ENCODE measurements at regions not wholly inside any gene's neighbourhood (a gene's known extent, or its start where the extent isn't known, plus 50 kb on each side); places are given as distances from the start of the nearest gene placed in this dataset.

DNA sequence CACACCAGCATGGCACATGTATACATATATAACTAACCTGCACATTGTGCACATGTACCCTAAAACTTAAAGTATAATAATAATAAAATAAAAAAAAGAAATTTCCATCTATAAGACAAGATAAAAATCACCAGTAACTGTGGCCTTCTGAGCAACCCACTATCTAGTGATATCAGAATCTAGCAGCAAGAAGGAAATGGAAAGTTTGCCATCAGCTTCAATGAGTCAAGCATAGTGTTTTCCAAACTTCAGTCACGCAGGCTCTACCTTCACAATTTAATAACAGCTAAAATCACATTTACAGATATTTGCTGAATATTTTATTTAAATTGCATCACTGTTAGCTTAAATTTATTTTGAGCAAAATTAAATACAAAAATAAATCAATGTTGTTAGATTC lies 345.3 kb upstream of the CD180 start:
- Histone ChIP-seq H3K27ac (ENCODE audit: low read depth) (no peak overlapping the region), H3K4me3 (ENCODE audit: low read depth, low read length) (no peak overlapping the region), H3K36me3 (ENCODE audit: insufficient read depth) (no peaks in the 10 kb centered on the region), H3K4me1 (ENCODE audit: insufficient read depth) (peaks cover 1% of the 10 kb centered on the region)
- DNase-seq (ENCODE audit: extremely low spot score), result no peak
- WGBS, result 91% methylated on average over 1 of the region's 1 CpG

- WGBS, result 52% methylated on average over 2 of the region's 2 CpGs
- H3K4me1 ChIP-seq (ENCODE audit: insufficient read depth), result peaks cover 1% of the 10 kb centered on the region
- no peak overlapping the region for H3K4me3 ChIP-seq (ENCODE audit: low read depth, low read length)
- no peak overlapping the region for H3K27ac ChIP-seq (ENCODE audit: low read depth)
- DNase-seq (ENCODE audit: extremely low spot score), result no peak
- H3K36me3 ChIP-seq (ENCODE audit: insufficient read depth), result no peaks in the 10 kb centered on the region
These were observed 342.4 kb upstream of the CD180 start for GRCh38 chr5:67538855-67539506.

DNA sequence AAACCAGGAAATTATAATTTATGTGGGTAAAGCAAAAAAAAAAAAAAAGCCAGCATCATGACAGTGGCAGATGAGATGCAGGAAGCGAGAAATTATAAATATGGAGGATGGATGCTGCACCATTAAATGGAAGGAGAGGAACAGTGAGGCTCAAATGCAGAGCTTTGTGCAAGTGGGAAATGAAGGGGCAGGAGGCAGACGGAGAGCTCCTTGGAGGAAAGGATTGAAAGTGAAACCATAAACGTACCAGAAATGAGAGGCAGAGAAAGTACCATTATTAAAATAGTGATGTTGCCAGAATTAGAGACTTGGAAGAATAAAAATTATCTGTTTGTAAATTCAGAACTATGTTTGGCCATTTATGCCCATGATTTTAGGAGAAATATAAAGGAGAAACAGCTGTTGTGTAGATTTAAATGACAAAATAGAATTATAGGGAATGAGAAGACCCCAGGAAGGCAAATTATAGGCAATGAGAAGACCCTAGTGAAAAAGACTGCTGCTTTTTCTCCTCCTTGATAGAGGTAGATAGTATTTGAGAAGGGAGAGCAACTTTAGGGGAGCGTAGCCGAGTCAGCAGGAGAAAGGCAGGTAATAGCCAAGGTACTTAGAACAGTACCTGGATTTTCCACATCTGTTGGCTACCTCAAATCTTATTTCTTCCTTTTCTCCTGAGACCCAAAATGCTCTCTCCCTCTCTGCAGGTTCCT lies 341.0 kb upstream of the CD180 start:
- H3K4me1 ChIP-seq (ENCODE audit: insufficient read depth), result peaks cover 1% of the 10 kb centered on the region
- H3K36me3 ChIP-seq (ENCODE audit: insufficient read depth), result no peaks in the 10 kb centered on the region
- WGBS, result 54% methylated on average over 5 of the region's 5 CpGs
- peak overlapping the region; percentile 30 for H3K27ac ChIP-seq (ENCODE audit: low read depth)
- no peak overlapping the region for H3K4me3 ChIP-seq (ENCODE audit: low read depth, low read length)
- DNase-seq (ENCODE audit: extremely low spot score), result no peak

DNA sequence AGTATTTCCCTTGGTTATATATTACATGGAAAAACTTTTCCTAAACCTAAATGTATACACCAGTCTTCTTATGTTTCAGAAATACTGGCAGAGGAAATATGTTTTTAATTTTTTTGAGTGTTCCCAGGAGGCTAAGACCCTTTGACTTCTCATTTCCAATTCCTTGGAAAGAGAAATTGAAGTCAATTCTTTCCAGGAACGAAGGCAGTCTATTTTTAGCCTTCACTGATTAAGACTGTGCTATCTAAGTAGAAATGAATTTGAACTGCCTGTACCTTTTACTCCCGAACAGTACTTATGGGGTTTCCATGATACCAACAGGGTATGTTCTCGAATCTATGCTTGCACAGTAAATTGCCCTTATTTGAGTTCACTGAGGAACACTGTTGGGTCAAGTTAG lies 340.3 kb upstream of the CD180 start:
- Histone ChIP-seq H3K27ac (ENCODE audit: low read depth) (no peak overlapping the region), H3K4me3 (ENCODE audit: low read depth, low read length) (no peak overlapping the region), H3K4me1 (ENCODE audit: insufficient read depth) (peaks cover 1% of the 10 kb centered on the region), H3K36me3 (ENCODE audit: insufficient read depth) (no peaks in the 10 kb centered on the region)
- no peak for DNase-seq (ENCODE audit: extremely low spot score)
- 34% methylated on average over 3 of the region's 3 CpGs for WGBS

DNA sequence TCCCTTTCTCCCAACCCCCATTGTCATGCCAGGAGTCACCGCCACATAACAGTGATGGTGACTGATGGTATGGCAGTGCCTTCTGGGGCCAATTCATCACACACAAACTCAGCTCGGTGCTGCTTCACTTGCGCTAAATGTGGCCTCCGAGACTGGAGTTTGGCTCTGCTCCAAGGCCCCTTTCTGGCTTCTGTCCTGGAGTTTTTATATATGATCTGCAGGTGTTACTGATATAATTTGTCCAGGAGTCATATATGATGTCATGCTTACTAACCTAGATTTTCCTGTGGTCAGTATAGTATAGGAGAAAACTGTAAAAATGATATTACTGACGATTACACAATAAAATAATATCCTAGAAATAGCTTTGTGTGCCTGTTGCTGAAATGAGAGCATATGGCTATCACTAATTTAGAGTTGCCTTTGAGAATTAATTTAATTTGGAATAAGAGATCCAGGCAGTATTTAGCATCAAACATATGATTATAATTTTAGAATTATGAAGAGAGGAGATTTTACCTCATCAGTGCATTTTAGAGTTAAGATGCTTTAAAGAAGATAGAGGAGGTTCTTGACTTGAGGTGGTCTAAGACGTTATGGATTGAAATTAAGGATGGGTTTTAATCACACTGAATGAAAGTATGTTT lies 334.1 kb upstream of the CD180 start:
- Histone ChIP-seq H3K36me3 (ENCODE audit: insufficient read depth) (no peaks in the 10 kb centered on the region), H3K27ac (ENCODE audit: low read depth) (no peak overlapping the region), H3K4me1 (ENCODE audit: insufficient read depth) (no peaks in the 10 kb centered on the region), H3K4me3 (ENCODE audit: low read depth, low read length) (no peak overlapping the region)
- WGBS, result 72% methylated on average over 6 of the region's 6 CpGs
- no peak for DNase-seq (ENCODE audit: extremely low spot score)

GRCh38 chr5:67528953-67529352 lies 332.4 kb upstream of the CD180 start:
- no peaks in the 10 kb centered on the region for H3K4me1 ChIP-seq (ENCODE audit: insufficient read depth)
- no peak overlapping the region for H3K27ac ChIP-seq (ENCODE audit: low read depth)
- 48% methylated on average over 3 of the region's 3 CpGs for WGBS
- no peak overlapping the region for H3K4me3 ChIP-seq (ENCODE audit: low read depth, low read length)
- H3K36me3 ChIP-seq (ENCODE audit: insufficient read depth), result no peaks in the 10 kb centered on the region
- DNase-seq (ENCODE audit: extremely low spot score), result no peak

GRCh38 chr5:67526793-67527192 lies 330.2 kb upstream of the CD180 start:
- WGBS, result 98% methylated on average over 2 of the region's 2 CpGs
- H3K4me1 ChIP-seq (ENCODE audit: insufficient read depth), result no peaks in the 10 kb centered on the region
- no peaks in the 10 kb centered on the region for H3K36me3 ChIP-seq (ENCODE audit: insufficient read depth)
- no peak overlapping the region for H3K27ac ChIP-seq (ENCODE audit: low read depth)
- H3K4me3 ChIP-seq (ENCODE audit: low read depth, low read length), result no peak overlapping the region
- DNase-seq (ENCODE audit: extremely low spot score), result no peak

DNA sequence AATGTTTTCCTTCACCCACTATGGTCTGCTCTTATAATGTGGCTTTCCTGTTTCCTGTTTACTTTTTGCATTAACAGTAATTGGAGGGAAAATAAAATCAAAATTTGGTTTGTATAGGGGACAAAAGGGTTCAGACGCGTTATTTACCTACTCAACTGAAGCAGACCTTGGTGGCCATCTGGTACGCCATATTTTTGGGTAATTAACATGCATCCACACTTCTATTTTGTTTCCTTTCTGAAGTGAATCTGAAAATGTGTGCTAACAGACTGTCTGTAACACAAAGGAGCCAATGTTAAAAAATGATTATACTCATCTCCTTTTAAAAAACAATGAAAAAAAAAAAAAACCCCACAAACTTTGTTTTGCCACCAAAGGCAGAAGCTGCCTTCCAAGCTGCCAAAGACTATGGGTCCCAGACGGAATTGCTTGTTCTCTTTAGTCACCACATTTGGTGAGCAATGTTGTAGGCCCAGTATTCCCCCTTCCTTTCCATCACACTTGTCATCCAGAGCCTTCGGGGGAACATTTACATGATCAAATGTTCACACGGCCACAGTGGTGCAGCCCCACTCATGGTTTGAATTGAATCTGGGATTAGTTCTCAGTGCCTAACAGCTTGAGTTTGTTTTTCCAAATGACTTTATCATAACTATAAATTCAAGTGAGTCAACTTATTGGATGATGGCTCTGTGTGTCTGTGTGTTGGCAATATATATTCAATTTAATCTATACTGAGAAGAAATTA lies 323.7 kb upstream of the CD180 start:
- WGBS, result 83% methylated on average over 6 of the region's 6 CpGs
- Histone ChIP-seq H3K36me3 (ENCODE audit: insufficient read depth) (no peaks in the 10 kb centered on the region), H3K4me1 (ENCODE audit: insufficient read depth) (no peaks in the 10 kb centered on the region), H3K27ac (ENCODE audit: low read depth) (no peak overlapping the region), H3K4me3 (ENCODE audit: low read depth, low read length) (no peak overlapping the region)
- DNase-seq (ENCODE audit: extremely low spot score), result no peak

- Histone ChIP-seq H3K4me1 (ENCODE audit: insufficient read depth) (no peaks in the 10 kb centered on the region), H3K36me3 (ENCODE audit: insufficient read depth) (no peaks in the 10 kb centered on the region), H3K4me3 (ENCODE audit: low read depth, low read length) (no peak overlapping the region), H3K27ac (ENCODE audit: low read depth) (no peak overlapping the region)
- no peak for DNase-seq (ENCODE audit: extremely low spot score)
- 96% methylated on average over 2 of the region's 2 CpGs for WGBS
These were observed 321.6 kb upstream of the CD180 start for GRCh38 chr5:67518227-67518626.

DNA sequence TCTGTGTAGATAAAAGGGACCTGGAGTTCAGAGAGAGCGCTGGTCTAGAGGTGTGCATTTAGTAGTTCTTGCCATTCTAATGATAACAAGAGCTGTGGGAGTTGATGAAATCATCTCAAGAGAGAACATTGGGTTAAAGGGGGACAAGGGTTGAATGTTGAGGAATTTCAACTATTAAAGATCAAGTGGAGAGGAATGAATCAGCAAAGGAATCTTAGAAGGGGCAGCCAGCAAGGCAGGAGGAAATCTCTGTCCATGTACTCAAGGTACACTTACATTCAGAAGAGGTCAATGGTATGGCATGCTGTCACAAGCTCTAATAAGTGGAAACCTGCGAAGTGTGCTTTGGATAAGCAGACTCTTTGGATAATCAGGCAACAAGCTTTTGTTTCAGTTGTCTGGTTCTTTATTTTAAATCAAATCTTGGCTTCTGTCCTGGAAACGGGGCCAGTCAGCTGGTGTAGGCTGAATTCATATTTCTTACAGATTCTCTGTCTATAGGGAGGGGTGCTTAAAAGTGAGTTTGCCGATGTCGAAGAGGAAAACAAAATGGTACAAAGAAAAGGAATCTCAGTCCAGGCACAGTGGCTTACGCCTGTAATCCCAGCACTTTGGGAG lies 320.5 kb upstream of the CD180 start:
- WGBS, result 67% methylated on average over 6 of the region's 6 CpGs
- Histone ChIP-seq H3K4me1 (ENCODE audit: insufficient read depth) (no peaks in the 10 kb centered on the region), H3K27ac (ENCODE audit: low read depth) (no peak overlapping the region), H3K36me3 (ENCODE audit: insufficient read depth) (no peaks in the 10 kb centered on the region), H3K4me3 (ENCODE audit: low read depth, low read length) (no peak overlapping the region)
- no peak for DNase-seq (ENCODE audit: extremely low spot score)

DNA sequence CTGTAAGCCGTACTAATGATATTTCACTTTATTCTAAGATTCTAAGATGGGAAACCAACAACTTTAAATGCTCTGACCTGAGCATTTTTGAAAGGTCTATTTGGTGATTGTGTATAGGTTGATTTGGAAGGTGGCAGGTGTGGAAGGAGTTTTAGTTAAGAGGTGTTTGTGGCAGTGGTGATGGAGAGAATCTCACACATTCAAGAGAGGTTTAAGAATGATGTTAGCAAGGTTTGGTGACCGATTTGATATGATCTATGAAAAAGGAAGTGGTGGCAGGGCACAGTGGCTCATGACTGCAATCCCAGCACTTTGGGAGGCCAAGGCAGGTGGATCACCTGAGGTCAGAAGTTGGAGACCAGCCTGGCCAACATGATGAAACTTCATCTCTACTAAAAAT lies 319.2 kb upstream of the CD180 start:
- no peak overlapping the region for H3K4me3 ChIP-seq (ENCODE audit: low read depth, low read length)
- no peaks in the 10 kb centered on the region for H3K4me1 ChIP-seq (ENCODE audit: insufficient read depth)
- H3K27ac ChIP-seq (ENCODE audit: low read depth), result no peak overlapping the region
- WGBS, result 93% methylated on average over 2 of the region's 2 CpGs
- DNase-seq (ENCODE audit: extremely low spot score), result no peak
- H3K36me3 ChIP-seq (ENCODE audit: insufficient read depth), result no peaks in the 10 kb centered on the region

- WGBS, result 92% methylated on average over 7 of the region's 7 CpGs
- Histone ChIP-seq H3K27ac (ENCODE audit: low read depth) (no peak overlapping the region), H3K4me1 (ENCODE audit: insufficient read depth) (no peaks in the 10 kb centered on the region), H3K4me3 (ENCODE audit: low read depth, low read length) (no peak overlapping the region), H3K36me3 (ENCODE audit: insufficient read depth) (no peaks in the 10 kb centered on the region)
- no peak for DNase-seq (ENCODE audit: extremely low spot score)
These were observed 318.6 kb upstream of the CD180 start for GRCh38 chr5:67515020-67515689.

DNA sequence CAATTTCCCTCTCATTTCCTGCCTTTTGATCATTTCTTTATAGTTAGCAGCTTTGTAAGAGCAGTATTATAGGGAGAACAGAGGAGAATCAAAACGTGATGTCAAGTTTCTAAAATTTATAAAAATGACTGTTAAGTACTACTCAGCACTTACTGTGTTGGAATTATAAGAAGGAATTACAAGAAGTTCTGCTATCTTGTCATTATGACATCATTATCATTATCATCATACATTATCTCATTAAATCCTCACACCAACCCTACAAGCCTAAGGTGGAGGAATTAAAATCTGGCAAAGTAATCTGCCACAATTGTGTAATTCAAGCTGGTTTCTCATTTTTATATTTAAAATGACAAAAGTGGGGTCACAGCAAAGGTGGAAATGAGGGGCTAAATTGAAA lies 316.2 kb upstream of the CD180 start:
- 91% methylated on average over 1 of the region's 1 CpG for WGBS
- H3K27ac ChIP-seq (ENCODE audit: low read depth), result no peak overlapping the region
- no peaks in the 10 kb centered on the region for H3K4me1 ChIP-seq (ENCODE audit: insufficient read depth)
- H3K36me3 ChIP-seq (ENCODE audit: insufficient read depth), result no peaks in the 10 kb centered on the region
- H3K4me3 ChIP-seq (ENCODE audit: low read depth, low read length), result no peak overlapping the region
- DNase-seq (ENCODE audit: extremely low spot score), result no peak

All from urinary bladder (tissue), 3 donors.